ENCODE measurements at regions not wholly inside any gene's neighbourhood (a gene's known extent, or its start where the extent isn't known, plus 50 kb on each side); places are given as distances from the start of the nearest gene placed in this dataset.
"Not testable (repeated sequence)": the region's sequence is repeated elsewhere in the genome, so short reads cannot be mapped to it uniquely, and the experiment has no call there.

GRCh38 chr1:230591678-230592077 lies 50.6 kb upstream of the COG2 start:
- DNase-seq = no peak

GRCh38 chr1:230589951-230590350 lies 52.3 kb upstream of the COG2 start:
- no peak for DNase-seq

- no peak for DNase-seq
Measured at GRCh38 chr1:230588323-230588746, 53.9 kb upstream of the COG2 start.

- DNase-seq = no peak
Measured at GRCh38 chr1:230587061-230587460, 55.2 kb upstream of the COG2 start.

- DNase-seq = no peak
Measured at GRCh38 chr1:230584660-230585059, 57.6 kb upstream of the COG2 start.

- peak; percentile 12 for DNase-seq
Measured at GRCh38 chr1:230581446-230582079, 60.7 kb upstream of the COG2 start.

GRCh38 chr1:230578616-230579015 lies 63.7 kb upstream of the COG2 start:
- no peak for DNase-seq

GRCh38 chr1:230577537-230577936 lies 64.7 kb upstream of the COG2 start:
- DNase-seq = no peak

- no peak for DNase-seq
Measured at GRCh38 chr1:230575886-230576500, 66.3 kb upstream of the COG2 start.

GRCh38 chr1:230574502-230574901 lies 67.8 kb upstream of the COG2 start:
- DNase-seq = no peak

GRCh38 chr1:230573658-230574057 lies 68.6 kb upstream of the COG2 start:
- no peak for DNase-seq

GRCh38 chr1:230572121-230573105 lies 69.9 kb upstream of the COG2 start:
- no peak for DNase-seq

- DNase-seq = no peak
Measured at GRCh38 chr1:230570724-230571360, 71.4 kb upstream of the COG2 start.

GRCh38 chr1:230569201-230569600 lies 73.1 kb upstream of the COG2 start:
- DNase-seq = no peak

- no peak for DNase-seq
Measured at GRCh38 chr1:230568676-230569075, 73.6 kb upstream of the COG2 start.

- peak; percentile 15 for DNase-seq
Measured at GRCh38 chr1:230568008-230568407, 74.3 kb upstream of the COG2 start.

- no peak for DNase-seq
Measured at GRCh38 chr1:230567221-230567575, 75.1 kb upstream of the COG2 start.

- DNase-seq = not testable (repeated sequence)
Measured at GRCh38 chr1:230566532-230567220, 75.6 kb upstream of the COG2 start.

- no peak for DNase-seq
Measured at GRCh38 chr1:230565141-230565540, 77.1 kb upstream of the COG2 start.

- DNase-seq = no peak
Measured at GRCh38 chr1:230563591-230563990, 78.7 kb upstream of the COG2 start.

- DNase-seq = no peak
Measured at GRCh38 chr1:230561570-230561969, 80.7 kb upstream of the COG2 start.

- no peak for DNase-seq
Measured at GRCh38 chr1:230558324-230558723, 84.0 kb upstream of the COG2 start.

- DNase-seq = no peak
Measured at GRCh38 chr1:230556453-230556852, 85.8 kb upstream of the COG2 start.
